ENCODE measurements at regions not wholly inside any gene's neighbourhood (a gene's known extent, or its start where the extent isn't known, plus 50 kb on each side); places are given as distances from the start of the nearest gene placed in this dataset.

DNA sequence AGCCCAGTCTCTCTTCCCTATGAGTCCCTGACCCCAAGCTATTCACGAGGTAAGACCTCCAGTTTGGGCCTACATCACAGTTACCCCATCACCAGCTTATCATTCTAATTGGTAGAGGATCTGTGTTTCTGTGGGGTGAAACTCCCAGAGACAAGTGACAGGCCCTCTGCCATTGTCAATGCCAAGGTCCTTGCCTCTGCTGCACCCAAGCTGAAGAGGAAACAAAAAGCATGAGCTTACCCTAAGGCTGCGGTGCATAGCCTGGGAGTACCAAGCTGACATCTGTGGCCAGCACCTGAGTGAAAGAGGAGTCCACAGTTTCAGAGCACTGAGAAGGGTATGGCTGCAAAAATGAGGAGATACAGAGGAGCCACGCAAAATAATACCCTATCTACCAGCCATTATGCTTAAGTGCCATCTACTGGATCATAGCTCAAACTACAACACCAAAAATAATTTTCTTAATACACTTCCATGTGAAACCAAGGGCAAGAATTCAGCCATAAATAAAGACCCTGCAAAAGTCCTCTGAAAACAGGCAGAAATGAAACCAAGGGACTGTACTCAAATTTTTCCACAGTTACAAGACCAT lies 62.3 kb upstream of the ANO5 start:
- TF ChIP-seq POLR2A (IDR thresholded peaks at IDR 0.05; ENCODE audit: low read length) (no peak), CHD4 (IDR thresholded peaks at IDR 0.05; ENCODE audit: borderline replicate concordance) (no peak), EHF (CRISPR knock-in tag; IDR thresholded peaks at IDR 0.05) (no peak), POLR2AphosphoS2 (conservative IDR thresholded peaks at IDR 0.05; ENCODE audit: low read length) (no peak)
- TF ChIP-seq, protein P1, sequence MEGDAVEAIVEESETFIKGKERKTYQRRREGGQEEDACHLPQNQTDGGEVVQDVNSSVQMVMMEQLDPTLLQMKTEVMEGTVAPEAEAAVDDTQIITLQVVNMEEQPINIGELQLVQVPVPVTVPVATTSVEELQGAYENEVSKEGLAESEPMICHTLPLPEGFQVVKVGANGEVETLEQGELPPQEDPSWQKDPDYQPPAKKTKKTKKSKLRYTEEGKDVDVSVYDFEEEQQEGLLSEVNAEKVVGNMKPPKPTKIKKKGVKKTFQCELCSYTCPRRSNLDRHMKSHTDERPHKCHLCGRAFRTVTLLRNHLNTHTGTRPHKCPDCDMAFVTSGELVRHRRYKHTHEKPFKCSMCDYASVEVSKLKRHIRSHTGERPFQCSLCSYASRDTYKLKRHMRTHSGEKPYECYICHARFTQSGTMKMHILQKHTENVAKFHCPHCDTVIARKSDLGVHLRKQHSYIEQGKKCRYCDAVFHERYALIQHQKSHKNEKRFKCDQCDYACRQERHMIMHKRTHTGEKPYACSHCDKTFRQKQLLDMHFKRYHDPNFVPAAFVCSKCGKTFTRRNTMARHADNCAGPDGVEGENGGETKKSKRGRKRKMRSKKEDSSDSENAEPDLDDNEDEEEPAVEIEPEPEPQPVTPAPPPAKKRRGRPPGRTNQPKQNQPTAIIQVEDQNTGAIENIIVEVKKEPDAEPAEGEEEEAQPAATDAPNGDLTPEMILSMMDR (IDR thresholded peaks at IDR 0.05): peak; percentile 52

All from A549 (cell line).